ENCODE measurements at regions not wholly inside any gene's neighbourhood (a gene's known extent, or its start where the extent isn't known, plus 50 kb on each side); places are given as distances from the start of the nearest gene placed in this dataset.

DNA sequence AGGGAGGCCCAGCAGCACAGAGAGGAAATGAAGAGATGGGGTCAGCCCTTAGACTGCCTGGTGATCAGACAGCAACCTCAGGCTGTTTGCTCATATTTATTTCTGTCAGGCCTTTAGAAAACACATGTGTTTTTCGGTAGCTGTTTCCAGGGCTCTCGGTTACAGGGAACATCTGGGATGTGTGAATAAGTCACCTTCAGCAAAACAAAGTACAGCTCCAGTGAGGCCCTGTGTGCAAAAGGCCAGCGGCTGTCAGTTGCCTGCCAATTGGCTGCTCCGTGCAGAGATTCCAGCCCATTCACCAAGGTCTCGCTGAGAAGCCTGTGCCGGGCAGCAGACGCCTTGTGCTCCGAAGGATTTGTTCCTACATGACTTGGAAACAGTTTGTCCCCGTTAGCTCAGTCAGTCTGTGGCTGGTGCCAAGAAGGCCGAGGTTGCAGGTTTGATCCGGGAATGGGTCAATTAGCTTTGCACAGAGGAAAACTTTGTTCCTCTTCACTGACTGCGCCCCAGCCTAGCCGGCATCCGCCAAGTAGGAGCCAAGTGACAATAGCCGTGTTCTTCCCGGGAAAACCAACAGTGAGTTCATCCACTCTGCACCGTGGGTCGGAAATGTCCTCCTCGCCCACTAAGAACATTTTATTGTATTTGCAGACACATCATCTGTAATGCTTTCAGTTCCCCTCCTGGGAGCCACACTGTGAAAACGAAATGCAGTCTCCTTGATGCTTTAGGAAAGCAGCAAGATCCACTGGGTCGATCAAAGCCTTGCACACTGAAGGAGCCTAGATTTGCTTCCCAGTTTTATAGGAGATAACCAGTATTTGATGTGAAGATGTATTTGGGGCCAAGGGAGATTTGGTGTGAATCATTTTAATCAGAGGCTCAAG lies 315.4 kb upstream of the CDYL start:
- H3K4me2 ChIP-seq (ENCODE audit: low read length) = no peak overlapping the region
- H4K12ac ChIP-seq (ENCODE audit: low read depth, low read length) = no peak overlapping the region
- no peak overlapping the region for H3K14ac ChIP-seq (ENCODE audit: low read length)
- no peak overlapping the region for H3K18ac ChIP-seq (ENCODE audit: low read length)
- no CpG with 5 or more reads among the region's 21 CpGs for WGBS (ENCODE audit: extremely low coverage, insufficient coverage, insufficient read length)
- H3K4me3 ChIP-seq (ENCODE audit: low read depth, low read length) = no peak overlapping the region
- no peak overlapping the region for H3K4ac ChIP-seq (ENCODE audit: low read depth, low read length)
- H3K27ac ChIP-seq (ENCODE audit: low read depth, low read length) = no peak overlapping the region
- no peak overlapping the region for H4K8ac ChIP-seq (ENCODE audit: low read depth, low read length)
- peaks cover 6% of the 10 kb centered on the region for H3K9me3 ChIP-seq (ENCODE audit: insufficient read depth, low read depth, low read length)
- H3K27me3 ChIP-seq (ENCODE audit: insufficient read depth, low read length) = no peaks in the 10 kb centered on the region
- no peak for DNase-seq
- no peak overlapping the region for H2BK5ac ChIP-seq (ENCODE audit: low read depth, low read length, poor library complexity)
- H2AFZ ChIP-seq (ENCODE audit: insufficient read depth, low read length, poor library complexity) = no peak overlapping the region
- H3K9ac ChIP-seq (ENCODE audit: low read length) = no peak overlapping the region
- H3K79me2 ChIP-seq (ENCODE audit: control insufficient read depth, insufficient read depth, low read length, poor library complexity) = no peaks in the 10 kb centered on the region
- no peaks in the 10 kb centered on the region for H3K36me3 ChIP-seq (ENCODE audit: control insufficient read depth in 1 of 2, insufficient read depth in 2 of 2, low read length in 2 of 2)
- no peak overlapping the region for H2BK120ac ChIP-seq (ENCODE audit: insufficient read depth, low read length, poor library complexity)
- H4K91ac ChIP-seq (ENCODE audit: low read depth, low read length) = no peak overlapping the region
- no peak overlapping the region for H2BK12ac ChIP-seq (ENCODE audit: low read length)
- H3K79me1 ChIP-seq (ENCODE audit: low read length) = peaks cover 11% of the 10 kb centered on the region
- H3K23ac ChIP-seq (ENCODE audit: low read length) = no peak overlapping the region
- peaks cover 12 to 15% of the 10 kb centered on the region in 2 experiments for H3K4me1 ChIP-seq (ENCODE audit: control insufficient read depth in 1 of 2, insufficient read depth in 2 of 2, low read length in 2 of 2)
- no peak overlapping the region for H2AK5ac ChIP-seq (ENCODE audit: low read length)

DNA sequence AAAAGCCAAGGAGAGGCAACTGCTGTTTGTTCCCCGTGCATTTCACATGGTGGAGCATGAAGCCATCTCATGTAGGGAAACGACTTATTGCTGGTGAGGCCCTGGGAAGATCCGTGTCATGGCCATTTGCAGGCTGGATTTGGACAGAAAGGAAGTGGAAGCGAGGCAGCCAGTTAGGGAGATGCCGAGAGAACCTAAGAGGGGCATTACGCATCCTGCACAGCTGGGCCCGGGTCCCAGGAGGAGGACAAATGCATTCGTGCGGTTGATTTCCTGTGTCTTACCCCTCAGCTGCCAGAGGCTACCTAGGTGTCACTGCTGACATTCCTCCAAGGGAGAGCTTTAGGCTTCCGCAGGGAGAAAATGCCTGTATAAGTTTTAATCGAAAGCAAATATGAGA lies 316.2 kb upstream of the CDYL start:
- no peak overlapping the region for H3K23ac ChIP-seq (ENCODE audit: low read length)
- no peak overlapping the region for H4K8ac ChIP-seq (ENCODE audit: low read depth, low read length)
- peak overlapping the region; percentile 61 for H2AFZ ChIP-seq (ENCODE audit: insufficient read depth, low read length, poor library complexity)
- DNase-seq = peak in 1 of 2 donors; percentile 39
- peak overlapping the region; percentile 86 for H2BK120ac ChIP-seq (ENCODE audit: insufficient read depth, low read length, poor library complexity)
- peak overlapping the region; percentile 17 for H3K18ac ChIP-seq (ENCODE audit: low read length)
- peak overlapping the region; percentile 63 for H2BK12ac ChIP-seq (ENCODE audit: low read length)
- peak overlapping the region; percentile 15 for H2BK5ac ChIP-seq (ENCODE audit: low read depth, low read length, poor library complexity)
- H3K9me3 ChIP-seq (ENCODE audit: insufficient read depth, low read depth, low read length) = peaks cover 6% of the 10 kb centered on the region
- no peaks in the 10 kb centered on the region for H3K27me3 ChIP-seq (ENCODE audit: insufficient read depth, low read length)
- H3K4me1 ChIP-seq (ENCODE audit: control insufficient read depth in 1 of 2, insufficient read depth in 2 of 2, low read length in 2 of 2) = peaks cover 12 to 13% of the 10 kb centered on the region in 2 experiments
- peak overlapping the region; percentile 35 for H3K14ac ChIP-seq (ENCODE audit: low read length)
- peak overlapping the region; percentile 42 for H4K91ac ChIP-seq (ENCODE audit: low read depth, low read length)
- no CpG with 5 or more reads among the region's 11 CpGs for WGBS (ENCODE audit: extremely low coverage, insufficient coverage, insufficient read length)
- no peak overlapping the region for H3K27ac ChIP-seq (ENCODE audit: low read depth, low read length)
- no peak overlapping the region for H3K4ac ChIP-seq (ENCODE audit: low read depth, low read length)
- no peak overlapping the region for H3K4me3 ChIP-seq (ENCODE audit: low read depth, low read length)
- H3K9ac ChIP-seq (ENCODE audit: low read length) = no peak overlapping the region
- H3K79me1 ChIP-seq (ENCODE audit: low read length) = peaks cover 11% of the 10 kb centered on the region
- H3K4me2 ChIP-seq (ENCODE audit: low read length) = no peak overlapping the region
- no peaks in the 10 kb centered on the region for H3K79me2 ChIP-seq (ENCODE audit: control insufficient read depth, insufficient read depth, low read length, poor library complexity)
- no peak overlapping the region for H4K12ac ChIP-seq (ENCODE audit: low read depth, low read length)
- no peaks in the 10 kb centered on the region for H3K36me3 ChIP-seq (ENCODE audit: control insufficient read depth in 1 of 2, insufficient read depth in 2 of 2, low read length in 2 of 2)
- H2AK5ac ChIP-seq (ENCODE audit: low read length) = peak overlapping the region; percentile 9

DNA sequence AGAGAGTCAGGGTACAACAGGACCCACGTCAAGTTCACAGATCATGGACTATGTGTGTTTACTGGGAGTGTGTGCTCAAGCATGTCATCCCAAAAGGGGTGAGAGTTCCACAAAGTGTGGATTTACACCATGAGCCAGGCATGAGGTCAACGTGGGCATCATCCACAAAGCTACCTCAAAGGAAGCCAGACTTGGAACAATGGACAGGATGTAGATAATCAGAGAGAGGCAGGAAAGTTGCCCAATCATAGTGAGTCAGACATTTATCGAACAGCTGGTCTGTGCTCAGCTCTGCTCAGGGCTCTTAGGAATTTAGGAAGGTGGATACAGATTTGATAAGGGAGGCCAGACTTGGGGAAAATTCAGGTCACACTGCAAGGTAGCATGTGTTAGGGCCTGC lies 317.2 kb upstream of the CDYL start:
- Histone ChIP-seq H2BK5ac (ENCODE audit: low read depth, low read length, poor library complexity) (no peak overlapping the region), H3K4ac (ENCODE audit: low read depth, low read length) (no peak overlapping the region), H2AK5ac (ENCODE audit: low read length) (no peak overlapping the region), H2AFZ (ENCODE audit: insufficient read depth, low read length, poor library complexity) (no peak overlapping the region), H3K36me3 (ENCODE audit: control insufficient read depth in 1 of 2, insufficient read depth in 2 of 2, low read length in 2 of 2) (no peaks in the 10 kb centered on the region), H3K79me2 (ENCODE audit: control insufficient read depth, insufficient read depth, low read length, poor library complexity) (no peaks in the 10 kb centered on the region), H4K91ac (ENCODE audit: low read depth, low read length) (peak overlapping the region; percentile 16), H3K27ac (ENCODE audit: low read depth, low read length) (no peak overlapping the region), H4K12ac (ENCODE audit: low read depth, low read length) (no peak overlapping the region), H2BK120ac (ENCODE audit: insufficient read depth, low read length, poor library complexity) (peak overlapping the region; percentile 19), H3K18ac (ENCODE audit: low read length) (peak overlapping the region; percentile 20), H3K9me3 (ENCODE audit: insufficient read depth, low read depth, low read length) (peaks cover 6% of the 10 kb centered on the region), H2BK12ac (ENCODE audit: low read length) (peak overlapping the region; percentile 55), H3K4me2 (ENCODE audit: low read length) (no peak overlapping the region), H3K79me1 (ENCODE audit: low read length) (peaks cover 11% of the 10 kb centered on the region), H4K8ac (ENCODE audit: low read depth, low read length) (peak overlapping the region; percentile 24), H3K23ac (ENCODE audit: low read length) (no peak overlapping the region), H3K4me3 (ENCODE audit: low read depth, low read length) (no peak overlapping the region), H3K4me1 (ENCODE audit: control insufficient read depth in 1 of 2, insufficient read depth in 2 of 2, low read length in 2 of 2) (peaks cover 12 to 13% of the 10 kb centered on the region in 2 experiments), H3K9ac (ENCODE audit: low read length) (no peak overlapping the region), H3K27me3 (ENCODE audit: insufficient read depth, low read length) (no peaks in the 10 kb centered on the region), H3K14ac (ENCODE audit: low read length) (peak overlapping the region; percentile 7)
- no CpG with 5 or more reads among the region's 3 CpGs for WGBS (ENCODE audit: extremely low coverage, insufficient coverage, insufficient read length)
- DNase-seq = peak; percentile 87 to 94

DNA sequence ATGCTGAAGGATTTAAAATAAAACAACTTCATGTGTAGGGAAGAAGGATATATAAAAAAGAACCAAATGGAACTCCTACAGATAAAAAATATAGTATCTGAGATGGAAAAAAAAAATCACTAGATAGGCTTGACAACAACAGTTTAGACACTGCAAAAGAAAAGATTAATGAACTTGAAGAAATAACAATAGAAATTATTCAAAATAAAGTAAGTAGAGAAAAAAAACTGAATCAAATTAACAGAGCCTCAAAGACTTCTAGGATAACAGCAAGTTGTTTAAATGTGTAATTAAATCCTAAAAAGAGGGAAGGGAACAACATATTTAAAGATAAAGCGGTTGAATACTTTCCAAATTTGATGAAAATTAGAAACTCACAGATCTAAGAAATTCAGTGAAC lies 316.3 kb upstream of the ECI2 start:
- no CpG with 5 or more reads among the region's 1 CpG for WGBS (ENCODE audit: extremely low coverage, insufficient coverage, insufficient read length)
- DNase-seq = no peak
- Histone ChIP-seq H4K8ac (ENCODE audit: low read depth, low read length) (no peak overlapping the region), H3K4me2 (ENCODE audit: low read length) (no peak overlapping the region), H3K4me1 (ENCODE audit: control insufficient read depth in 1 of 2, insufficient read depth in 2 of 2, low read length in 2 of 2) (no peaks in the 10 kb centered on the region), H3K36me3 (ENCODE audit: control insufficient read depth in 1 of 2, insufficient read depth in 2 of 2, low read length in 2 of 2) (no peaks in the 10 kb centered on the region), H3K9ac (ENCODE audit: low read length) (no peak overlapping the region), H3K4me3 (ENCODE audit: low read depth, low read length) (no peak overlapping the region), H2BK12ac (ENCODE audit: low read length) (no peak overlapping the region), H3K18ac (ENCODE audit: low read length) (no peak overlapping the region), H2AK5ac (ENCODE audit: low read length) (no peak overlapping the region), H3K27ac (ENCODE audit: low read depth, low read length) (no peak overlapping the region), H3K79me1 (ENCODE audit: low read length) (no peaks in the 10 kb centered on the region), H3K9me3 (ENCODE audit: insufficient read depth, low read depth, low read length) (no peaks in the 10 kb centered on the region), H3K14ac (ENCODE audit: low read length) (no peak overlapping the region), H4K91ac (ENCODE audit: low read depth, low read length) (no peak overlapping the region), H2BK5ac (ENCODE audit: low read depth, low read length, poor library complexity) (no peak overlapping the region), H3K23ac (ENCODE audit: low read length) (no peak overlapping the region), H2BK120ac (ENCODE audit: insufficient read depth, low read length, poor library complexity) (peak overlapping the region; percentile 72), H4K12ac (ENCODE audit: low read depth, low read length) (no peak overlapping the region), H3K79me2 (ENCODE audit: control insufficient read depth, insufficient read depth, low read length, poor library complexity) (no peaks in the 10 kb centered on the region), H3K27me3 (ENCODE audit: insufficient read depth, low read length) (no peaks in the 10 kb centered on the region), H3K4ac (ENCODE audit: low read depth, low read length) (no peak overlapping the region), H2AFZ (ENCODE audit: insufficient read depth, low read length, poor library complexity) (no peak overlapping the region)
